ENCODE measurements at regions not wholly inside any gene's neighbourhood (a gene's known extent, or its start where the extent isn't known, plus 50 kb on each side); places are given as distances from the start of the nearest gene placed in this dataset.

DNA sequence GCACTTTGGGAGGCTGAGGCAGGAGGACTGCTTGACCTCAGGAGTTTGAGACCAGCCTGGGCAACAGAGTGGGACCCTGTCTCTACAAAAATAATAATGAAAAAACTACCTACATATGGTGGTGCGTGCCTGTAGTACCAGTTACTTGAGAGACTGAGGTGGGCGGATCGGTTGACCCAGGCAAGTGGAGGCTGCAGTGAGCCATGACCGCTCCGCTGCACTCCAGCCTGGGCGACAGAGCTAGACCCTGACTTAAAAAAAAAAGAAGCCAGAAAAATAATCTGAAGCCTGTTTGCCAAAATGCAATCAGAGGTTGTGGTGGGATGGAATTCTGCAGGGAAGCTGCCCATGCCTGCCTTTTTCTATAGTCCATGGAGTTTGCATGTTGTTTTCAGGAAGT is 50.4 kb upstream of the GGTA1 start:
- TF ChIP-seq, protein P1, sequence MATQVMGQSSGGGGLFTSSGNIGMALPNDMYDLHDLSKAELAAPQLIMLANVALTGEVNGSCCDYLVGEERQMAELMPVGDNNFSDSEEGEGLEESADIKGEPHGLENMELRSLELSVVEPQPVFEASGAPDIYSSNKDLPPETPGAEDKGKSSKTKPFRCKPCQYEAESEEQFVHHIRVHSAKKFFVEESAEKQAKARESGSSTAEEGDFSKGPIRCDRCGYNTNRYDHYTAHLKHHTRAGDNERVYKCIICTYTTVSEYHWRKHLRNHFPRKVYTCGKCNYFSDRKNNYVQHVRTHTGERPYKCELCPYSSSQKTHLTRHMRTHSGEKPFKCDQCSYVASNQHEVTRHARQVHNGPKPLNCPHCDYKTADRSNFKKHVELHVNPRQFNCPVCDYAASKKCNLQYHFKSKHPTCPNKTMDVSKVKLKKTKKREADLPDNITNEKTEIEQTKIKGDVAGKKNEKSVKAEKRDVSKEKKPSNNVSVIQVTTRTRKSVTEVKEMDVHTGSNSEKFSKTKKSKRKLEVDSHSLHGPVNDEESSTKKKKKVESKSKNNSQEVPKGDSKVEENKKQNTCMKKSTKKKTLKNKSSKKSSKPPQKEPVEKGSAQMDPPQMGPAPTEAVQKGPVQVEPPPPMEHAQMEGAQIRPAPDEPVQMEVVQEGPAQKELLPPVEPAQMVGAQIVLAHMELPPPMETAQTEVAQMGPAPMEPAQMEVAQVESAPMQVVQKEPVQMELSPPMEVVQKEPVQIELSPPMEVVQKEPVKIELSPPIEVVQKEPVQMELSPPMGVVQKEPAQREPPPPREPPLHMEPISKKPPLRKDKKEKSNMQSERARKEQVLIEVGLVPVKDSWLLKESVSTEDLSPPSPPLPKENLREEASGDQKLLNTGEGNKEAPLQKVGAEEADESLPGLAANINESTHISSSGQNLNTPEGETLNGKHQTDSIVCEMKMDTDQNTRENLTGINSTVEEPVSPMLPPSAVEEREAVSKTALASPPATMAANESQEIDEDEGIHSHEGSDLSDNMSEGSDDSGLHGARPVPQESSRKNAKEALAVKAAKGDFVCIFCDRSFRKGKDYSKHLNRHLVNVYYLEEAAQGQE (IDR thresholded peaks at IDR 0.05; ENCODE audit: low read depth, low read length), result no peak
- TF ChIP-seq, protein P2, sequence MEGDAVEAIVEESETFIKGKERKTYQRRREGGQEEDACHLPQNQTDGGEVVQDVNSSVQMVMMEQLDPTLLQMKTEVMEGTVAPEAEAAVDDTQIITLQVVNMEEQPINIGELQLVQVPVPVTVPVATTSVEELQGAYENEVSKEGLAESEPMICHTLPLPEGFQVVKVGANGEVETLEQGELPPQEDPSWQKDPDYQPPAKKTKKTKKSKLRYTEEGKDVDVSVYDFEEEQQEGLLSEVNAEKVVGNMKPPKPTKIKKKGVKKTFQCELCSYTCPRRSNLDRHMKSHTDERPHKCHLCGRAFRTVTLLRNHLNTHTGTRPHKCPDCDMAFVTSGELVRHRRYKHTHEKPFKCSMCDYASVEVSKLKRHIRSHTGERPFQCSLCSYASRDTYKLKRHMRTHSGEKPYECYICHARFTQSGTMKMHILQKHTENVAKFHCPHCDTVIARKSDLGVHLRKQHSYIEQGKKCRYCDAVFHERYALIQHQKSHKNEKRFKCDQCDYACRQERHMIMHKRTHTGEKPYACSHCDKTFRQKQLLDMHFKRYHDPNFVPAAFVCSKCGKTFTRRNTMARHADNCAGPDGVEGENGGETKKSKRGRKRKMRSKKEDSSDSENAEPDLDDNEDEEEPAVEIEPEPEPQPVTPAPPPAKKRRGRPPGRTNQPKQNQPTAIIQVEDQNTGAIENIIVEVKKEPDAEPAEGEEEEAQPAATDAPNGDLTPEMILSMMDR (IDR thresholded peaks at IDR 0.05 in 2 of 3, conservative IDR thresholded peaks at IDR 0.05 in 1 of 3; ENCODE audit: control insufficient read depth in 2 of 3, extremely low read depth in 1 of 3, insufficient read depth in 1 of 3, low read depth in 3 of 3, low read length in 3 of 3), result no peak
- TF ChIP-seq RAD21 (IDR thresholded peaks at IDR 0.05; ENCODE audit: insufficient read depth, low read depth, low read length) (no peak), EP300 (IDR thresholded peaks at IDR 0.05; ENCODE audit: borderline replicate concordance in 1 of 2, control insufficient read depth in 1 of 2, low read depth in 2 of 2, low read length in 2 of 2) (no peak), NR2C1 (IDR thresholded peaks at IDR 0.05) (no peak), SREBF2 (IDR thresholded peaks at IDR 0.05; ENCODE audit: low read length) (no peak), POLR2AphosphoS5 (IDR thresholded peaks at IDR 0.05; ENCODE audit: low read length) (no peak), ZNF274 (IDR thresholded peaks at IDR 0.05; ENCODE audit: insufficient read depth, insufficient read length) (no peak), EZH2 (IDR thresholded peaks at IDR 0.05; ENCODE audit: borderline replicate concordance, control insufficient read depth, low read depth, low read length) (no peak)
- TF ChIP-seq, protein P3, sequence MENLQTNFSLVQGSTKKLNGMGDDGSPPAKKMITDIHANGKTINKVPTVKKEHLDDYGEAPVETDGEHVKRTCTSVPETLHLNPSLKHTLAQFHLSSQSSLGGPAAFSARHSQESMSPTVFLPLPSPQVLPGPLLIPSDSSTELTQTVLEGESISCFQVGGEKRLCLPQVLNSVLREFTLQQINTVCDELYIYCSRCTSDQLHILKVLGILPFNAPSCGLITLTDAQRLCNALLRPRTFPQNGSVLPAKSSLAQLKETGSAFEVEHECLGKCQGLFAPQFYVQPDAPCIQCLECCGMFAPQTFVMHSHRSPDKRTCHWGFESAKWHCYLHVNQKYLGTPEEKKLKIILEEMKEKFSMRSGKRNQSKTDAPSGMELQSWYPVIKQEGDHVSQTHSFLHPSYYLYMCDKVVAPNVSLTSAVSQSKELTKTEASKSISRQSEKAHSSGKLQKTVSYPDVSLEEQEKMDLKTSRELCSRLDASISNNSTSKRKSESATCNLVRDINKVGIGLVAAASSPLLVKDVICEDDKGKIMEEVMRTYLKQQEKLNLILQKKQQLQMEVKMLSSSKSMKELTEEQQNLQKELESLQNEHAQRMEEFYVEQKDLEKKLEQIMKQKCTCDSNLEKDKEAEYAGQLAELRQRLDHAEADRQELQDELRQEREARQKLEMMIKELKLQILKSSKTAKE (IDR thresholded peaks at IDR 0.05; ENCODE audit: low read depth, poor library complexity, severe bottlenecking), result no peak
